H9 (cell line): ENCODE measurements at regions not wholly inside any gene's neighbourhood (a gene's known extent, or its start where the extent isn't known, plus 50 kb on each side); places are given as distances from the start of the nearest gene placed in this dataset.

ENCODE experiments used
- DNase-seq: peaks from one replicate; pipeline ENCODE4 v3.0.0-alpha.2; 2017
- H2AFZ ChIP-seq: one replicate; pipeline ENCODE4 v1.6.1; 2013; ENCODE audit warnings: mild to moderate bottlenecking, low read length, control low read depth, moderate library complexity
- H2AK5ac ChIP-seq: 2 replicates; pipeline ENCODE4 v1.6.1; 2013; ENCODE audit warnings: low read length, control low read depth, mixed read lengths; ENCODE audit not compliant: insufficient read length
- H2BK120ac ChIP-seq: one replicate; pipeline ENCODE4 v1.6.1; 2013; ENCODE audit warnings: low read depth, mild to moderate bottlenecking, low read length, control low read depth, inconsistent platforms; ENCODE audit not compliant: poor library complexity, severe bottlenecking
- H2BK12ac ChIP-seq: 2 replicates; pipeline ENCODE4 v1.6.1; 2013; ENCODE audit warnings: low read length, control low read depth, mixed read lengths, low read depth; ENCODE audit not compliant: insufficient read length
- H2BK15ac ChIP-seq: 2 replicates; pipeline ENCODE4 v1.6.1; 2013; ENCODE audit warnings: low read depth, low read length, control low read depth
- H2BK20ac ChIP-seq: one replicate; pipeline ENCODE4 v1.6.1; 2013; ENCODE audit warnings: low read depth, mild to moderate bottlenecking, low read length, control low read depth, inconsistent platforms; ENCODE audit not compliant: poor library complexity, severe bottlenecking
- H2BK5ac ChIP-seq: 2 replicates; pipeline ENCODE4 v1.6.1; 2013; ENCODE audit warnings: low read length, control low read depth, mixed read lengths; ENCODE audit not compliant: insufficient read length
- H3K14ac ChIP-seq: 2 replicates; pipeline ENCODE4 v1.6.1; 2013; ENCODE audit warnings: low read length, control low read depth; ENCODE audit not compliant: insufficient read depth
- H3K18ac ChIP-seq: 2 replicates; pipeline ENCODE4 v1.6.1; 2013; ENCODE audit warnings: low read depth, mild to moderate bottlenecking, mixed read lengths, low read length, control low read depth; ENCODE audit not compliant: insufficient read length
- H3K23ac ChIP-seq: 2 replicates; pipeline ENCODE4 v1.6.1; 2013; ENCODE audit warnings: low read length, control low read depth, mixed read lengths, low read depth; ENCODE audit not compliant: insufficient read length
- H3K23me2 ChIP-seq: 2 replicates; pipeline ENCODE4 v1.6.1; 2013; ENCODE audit warnings: low read depth, mild to moderate bottlenecking, mixed read lengths, low read length, control low read depth; ENCODE audit not compliant: insufficient read length, poor library complexity, severe bottlenecking
- H3K27ac ChIP-seq: 2 replicates; pipeline ENCODE4 v1.5.1; 2013; ENCODE audit warnings: low read length, control low read depth, mixed read lengths, low read depth; ENCODE audit not compliant: insufficient read length
- H3K27me3 ChIP-seq: 2 replicates; pipeline ENCODE4 v1.6.1; 2013; ENCODE audit warnings: low read length, control low read depth, inconsistent platforms; ENCODE audit not compliant: insufficient read depth
- H3K4ac ChIP-seq: 2 replicates; pipeline ENCODE4 v1.6.1; 2013; ENCODE audit warnings: low read depth, mild to moderate bottlenecking, control low read depth, inconsistent platforms, low read length, moderate library complexity
- H3K4me1 ChIP-seq: 2 replicates; pipeline ENCODE4 v1.6.1; 2013; ENCODE audit warnings: low read length, control low read depth, inconsistent platforms; ENCODE audit not compliant: insufficient read depth
- H3K4me2 ChIP-seq: 2 replicates; pipeline ENCODE4 v1.6.1; 2013; ENCODE audit warnings: low read length, control low read depth, mixed read lengths; ENCODE audit not compliant: insufficient read length, insufficient read depth
- H3K56ac ChIP-seq: 2 replicates; pipeline ENCODE4 v1.6.1; 2013; ENCODE audit warnings: low read depth, mild to moderate bottlenecking, mixed read lengths, low read length, control low read depth; ENCODE audit not compliant: insufficient read length
- H3K79me1 ChIP-seq: 2 replicates; pipeline ENCODE4 v1.6.1; 2013; ENCODE audit warnings: low read depth, mild to moderate bottlenecking, moderate library complexity, low read length, control low read depth, inconsistent platforms; ENCODE audit not compliant: insufficient read depth, poor library complexity, severe bottlenecking
- H3K79me2 ChIP-seq: 2 replicates; pipeline ENCODE4 v1.6.1; 2013; ENCODE audit warnings: low read length, control low read depth, inconsistent platforms; ENCODE audit not compliant: insufficient read depth
- H3K9ac ChIP-seq: 2 replicates; pipeline ENCODE4 v1.6.1; 2013; ENCODE audit warnings: low read length, control low read depth, mixed read lengths; ENCODE audit not compliant: insufficient read length; ENCODE audit errors: extremely low read depth
- H3K9me3 ChIP-seq: one replicate; pipeline ENCODE4 v1.6.1; 2013; ENCODE audit warnings: low read depth, low read length, inconsistent platforms; ENCODE audit not compliant: control insufficient read depth
- H3T11ph ChIP-seq: one replicate; pipeline ENCODE4 v1.6.1; 2013; ENCODE audit warnings: mild to moderate bottlenecking, low read length, control low read depth, inconsistent platforms
- H4K20me1 ChIP-seq: one replicate; pipeline ENCODE4 v1.6.1; 2013; ENCODE audit not compliant: control insufficient read depth, insufficient read length, insufficient read depth
- H4K5ac ChIP-seq: 2 replicates; pipeline ENCODE4 v1.6.1; 2013; ENCODE audit warnings: low read depth, mild to moderate bottlenecking, mixed read lengths, low read length, control low read depth; ENCODE audit not compliant: insufficient read length
- H4K8ac ChIP-seq: replicated peaks from 2 replicates; pipeline ENCODE4 v1.6.1; 2013; ENCODE audit warnings: low read length, control low read depth, mixed read lengths, low read depth; ENCODE audit not compliant: insufficient read length
- H4K91ac ChIP-seq: 2 replicates; pipeline ENCODE4 v1.6.1; 2013; ENCODE audit warnings: low read depth, mild to moderate bottlenecking, moderate library complexity, mixed read lengths, low read length, control low read depth; ENCODE audit not compliant: insufficient read length
- H3K27ac Mint-ChIP-seq, 3 experiments: 2 replicates in 2 of 3; 3 replicates in 1 of 3; pipeline ENCODE4 v1.8.0; 2020 to 2021; ENCODE audit warnings: mixed read lengths in 3 of 3, mild to moderate bottlenecking in 1 of 3, moderate library complexity in 1 of 3
- H3K27me3 Mint-ChIP-seq: 2 replicates; pipeline ENCODE4 v1.8.0; 2021; ENCODE audit warnings: low read depth, mild to moderate bottlenecking, moderate library complexity, mixed read lengths
- H3K36me3 Mint-ChIP-seq, 3 experiments: 2 replicates in 2 of 3; 3 replicates in 1 of 3; pipeline ENCODE4 v1.8.0; 2020 to 2021; ENCODE audit warnings: low read depth in 3 of 3, mixed read lengths in 3 of 3; ENCODE audit not compliant: insufficient read depth in 1 of 3
- H3K4me1 Mint-ChIP-seq, 2 experiments: 2 replicates each; pipeline ENCODE4 v1.8.0; 2020; ENCODE audit warnings: mixed read lengths in 2 of 2
- H3K4me3 Mint-ChIP-seq, 2 experiments: 2 replicates in 1 of 2; 3 replicates in 1 of 2; pipeline ENCODE4 v1.8.0; 2020 to 2021; ENCODE audit warnings: mild to moderate bottlenecking in 2 of 2, mixed read lengths in 2 of 2, moderate library complexity in 1 of 2
- H3K9me3 Mint-ChIP-seq, 2 experiments: 2 replicates in 1 of 2; 3 replicates in 1 of 2; pipeline ENCODE4 v1.8.0; 2020; ENCODE audit warnings: mild to moderate bottlenecking in 2 of 2, mixed read lengths in 2 of 2, moderate library complexity in 1 of 2
- WGBS: extraction: QIAGEN DNeasy Blood & Tissue Kit; methylation state at CpG from one replicate; pipeline ENCODE4 v1.1.7; 2013; ENCODE audit warnings: missing lambda C conversion rate, low lambda C conversion rate, mixed read lengths; ENCODE audit not compliant: insufficient read length; ENCODE audit errors: extremely low coverage; 5-methylcytosine and 5-hydroxymethylcytosine counted together
- TF ChIP-seq, protein P1 (sequence below): fragments of 200-600 bp; sonication (generic); conservative IDR thresholded peaks from 3 replicates; pipeline ENCODE4 v1.8.0; 2021; ENCODE audit warnings: antibody characterized with exemption, mild to moderate bottlenecking

DNA sequence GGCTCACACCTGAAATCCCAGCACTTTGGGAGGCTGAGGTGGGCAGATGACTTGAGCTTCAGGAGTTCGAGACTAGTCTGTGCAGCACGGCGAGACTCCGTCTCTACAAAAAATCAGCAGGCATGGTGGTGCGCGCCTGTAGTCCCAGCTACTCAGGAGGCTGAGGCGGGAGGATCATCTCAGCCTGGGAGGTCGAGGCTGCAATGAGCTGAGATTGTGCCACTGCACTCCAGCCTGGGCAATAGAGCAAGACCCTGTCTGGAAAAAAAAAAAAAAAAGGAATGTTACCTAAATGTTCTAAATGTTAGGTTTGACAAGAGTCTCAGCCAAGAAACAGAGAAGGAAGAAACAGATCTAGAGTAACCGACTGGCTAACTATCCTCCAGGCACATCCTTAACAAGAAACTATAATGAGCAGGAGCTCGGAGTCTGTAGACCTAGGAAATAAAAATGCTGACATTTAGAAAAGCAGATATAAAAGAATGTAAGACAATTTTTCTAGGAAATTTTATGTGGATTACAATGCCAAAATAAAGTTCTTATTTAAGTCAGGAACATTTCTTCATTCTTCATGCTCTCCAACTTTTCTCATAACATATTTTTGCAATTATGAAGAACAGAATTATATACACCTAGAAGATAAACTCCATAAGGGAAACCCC lies 166.6 kb upstream of the TBCA start:
- no peak for DNase-seq
- Histone ChIP-seq H2BK120ac (no peak overlapping the region), H2BK12ac (no peak overlapping the region), H3K4me1 (no peaks in the 10 kb centered on the region), H2BK15ac (no peak overlapping the region), H3K23ac (no peak overlapping the region), H3K79me2 (no peaks in the 10 kb centered on the region), H2AFZ (no peak overlapping the region), H3T11ph (no peak overlapping the region), H3K4me2 (no peak overlapping the region), H3K27me3 (no peaks in the 10 kb centered on the region), H3K23me2 (no peaks in the 10 kb centered on the region), H3K18ac (no peak overlapping the region), H4K20me1 (no peaks in the 10 kb centered on the region), H3K14ac (no peak overlapping the region), H4K5ac (no peak overlapping the region), H4K8ac (no peak overlapping the region), H2BK20ac (no peak overlapping the region), H3K56ac (no peak overlapping the region), H4K91ac (no peak overlapping the region), H3K27ac (no peak overlapping the region), H3K9me3 (no peaks in the 10 kb centered on the region), H3K9ac (no peak overlapping the region), H3K4ac (no peak overlapping the region), H2AK5ac (no peak overlapping the region), H2BK5ac (no peak overlapping the region), H3K79me1 (no peaks in the 10 kb centered on the region)
- TF ChIP-seq, protein P1, sequence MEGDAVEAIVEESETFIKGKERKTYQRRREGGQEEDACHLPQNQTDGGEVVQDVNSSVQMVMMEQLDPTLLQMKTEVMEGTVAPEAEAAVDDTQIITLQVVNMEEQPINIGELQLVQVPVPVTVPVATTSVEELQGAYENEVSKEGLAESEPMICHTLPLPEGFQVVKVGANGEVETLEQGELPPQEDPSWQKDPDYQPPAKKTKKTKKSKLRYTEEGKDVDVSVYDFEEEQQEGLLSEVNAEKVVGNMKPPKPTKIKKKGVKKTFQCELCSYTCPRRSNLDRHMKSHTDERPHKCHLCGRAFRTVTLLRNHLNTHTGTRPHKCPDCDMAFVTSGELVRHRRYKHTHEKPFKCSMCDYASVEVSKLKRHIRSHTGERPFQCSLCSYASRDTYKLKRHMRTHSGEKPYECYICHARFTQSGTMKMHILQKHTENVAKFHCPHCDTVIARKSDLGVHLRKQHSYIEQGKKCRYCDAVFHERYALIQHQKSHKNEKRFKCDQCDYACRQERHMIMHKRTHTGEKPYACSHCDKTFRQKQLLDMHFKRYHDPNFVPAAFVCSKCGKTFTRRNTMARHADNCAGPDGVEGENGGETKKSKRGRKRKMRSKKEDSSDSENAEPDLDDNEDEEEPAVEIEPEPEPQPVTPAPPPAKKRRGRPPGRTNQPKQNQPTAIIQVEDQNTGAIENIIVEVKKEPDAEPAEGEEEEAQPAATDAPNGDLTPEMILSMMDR = no peak
- H3K27me3 Mint-ChIP-seq = peaks cover 79% of the 10 kb centered on the region
- H3K27ac Mint-ChIP-seq = no peak overlapping the region
- no peaks in the 10 kb centered on the region; a peak in 1 of 7 replicates for H3K36me3 Mint-ChIP-seq
- H3K4me1 Mint-ChIP-seq = peaks cover 0 to 3% of the 10 kb centered on the region in 2 experiments; a peak in 1 of 4 replicates
- WGBS = no CpG with 5 or more reads among the region's 10 CpGs
- no peak overlapping the region for H3K4me3 Mint-ChIP-seq
- H3K9me3 Mint-ChIP-seq = peaks cover 0 to 6% of the 10 kb centered on the region in 2 experiments; a peak in 2 of 5 replicates
